ENCODE measurements at regions not wholly inside any gene's neighbourhood (a gene's known extent, or its start where the extent isn't known, plus 50 kb on each side); places are given as distances from the start of the nearest gene placed in this dataset.

DNA sequence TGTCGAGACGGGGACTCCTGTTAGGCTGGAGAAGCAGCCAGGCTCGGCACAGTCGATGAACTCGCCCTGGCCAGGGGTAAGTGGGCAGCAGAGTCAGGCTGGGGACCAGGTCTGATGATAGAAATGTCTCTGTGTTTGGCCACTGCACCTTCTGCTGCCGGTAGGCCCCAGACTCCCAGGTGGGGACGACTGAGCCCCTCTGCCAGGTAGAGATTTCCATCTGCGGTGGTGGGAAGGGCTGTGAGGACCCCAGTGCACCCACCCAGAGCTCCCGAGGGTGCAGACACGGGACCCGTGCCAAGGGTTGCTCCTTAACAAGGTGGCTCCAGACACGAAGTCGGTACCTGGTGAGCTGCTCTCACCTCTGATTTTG is 862.5 kb downstream of the TBC1D22A start:
- 74 to 82% (median 77%) methylated on average over 5 to 13 of the region's 13 CpGs for WGBS, 4 donors
- no peak for TF ChIP-seq POLR2A (IDR thresholded peaks at IDR 0.05)
- TF ChIP-seq, protein P1, sequence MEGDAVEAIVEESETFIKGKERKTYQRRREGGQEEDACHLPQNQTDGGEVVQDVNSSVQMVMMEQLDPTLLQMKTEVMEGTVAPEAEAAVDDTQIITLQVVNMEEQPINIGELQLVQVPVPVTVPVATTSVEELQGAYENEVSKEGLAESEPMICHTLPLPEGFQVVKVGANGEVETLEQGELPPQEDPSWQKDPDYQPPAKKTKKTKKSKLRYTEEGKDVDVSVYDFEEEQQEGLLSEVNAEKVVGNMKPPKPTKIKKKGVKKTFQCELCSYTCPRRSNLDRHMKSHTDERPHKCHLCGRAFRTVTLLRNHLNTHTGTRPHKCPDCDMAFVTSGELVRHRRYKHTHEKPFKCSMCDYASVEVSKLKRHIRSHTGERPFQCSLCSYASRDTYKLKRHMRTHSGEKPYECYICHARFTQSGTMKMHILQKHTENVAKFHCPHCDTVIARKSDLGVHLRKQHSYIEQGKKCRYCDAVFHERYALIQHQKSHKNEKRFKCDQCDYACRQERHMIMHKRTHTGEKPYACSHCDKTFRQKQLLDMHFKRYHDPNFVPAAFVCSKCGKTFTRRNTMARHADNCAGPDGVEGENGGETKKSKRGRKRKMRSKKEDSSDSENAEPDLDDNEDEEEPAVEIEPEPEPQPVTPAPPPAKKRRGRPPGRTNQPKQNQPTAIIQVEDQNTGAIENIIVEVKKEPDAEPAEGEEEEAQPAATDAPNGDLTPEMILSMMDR (IDR thresholded peaks at IDR 0.05) = no peak
- H3K4me1 ChIP-seq = no peaks in the 10 kb centered on the region
- H3K36me3 ChIP-seq = no peaks in the 10 kb centered on the region
- intact Hi-C loops (cut with DNase I) = no loop called here
- H3K27ac ChIP-seq = no peak overlapping the region
- DNase-seq = peak in 1 of 5 donors; percentile 2
- H3K27me3 ChIP-seq = peaks cover 0 to 62% (median 5%) of the 10 kb centered on the region in 9 donors
- ATAC-seq = no peak
- no peaks in the 10 kb centered on the region for H3K9me3 ChIP-seq
- no peak overlapping the region for H3K4me3 ChIP-seq

DNA sequence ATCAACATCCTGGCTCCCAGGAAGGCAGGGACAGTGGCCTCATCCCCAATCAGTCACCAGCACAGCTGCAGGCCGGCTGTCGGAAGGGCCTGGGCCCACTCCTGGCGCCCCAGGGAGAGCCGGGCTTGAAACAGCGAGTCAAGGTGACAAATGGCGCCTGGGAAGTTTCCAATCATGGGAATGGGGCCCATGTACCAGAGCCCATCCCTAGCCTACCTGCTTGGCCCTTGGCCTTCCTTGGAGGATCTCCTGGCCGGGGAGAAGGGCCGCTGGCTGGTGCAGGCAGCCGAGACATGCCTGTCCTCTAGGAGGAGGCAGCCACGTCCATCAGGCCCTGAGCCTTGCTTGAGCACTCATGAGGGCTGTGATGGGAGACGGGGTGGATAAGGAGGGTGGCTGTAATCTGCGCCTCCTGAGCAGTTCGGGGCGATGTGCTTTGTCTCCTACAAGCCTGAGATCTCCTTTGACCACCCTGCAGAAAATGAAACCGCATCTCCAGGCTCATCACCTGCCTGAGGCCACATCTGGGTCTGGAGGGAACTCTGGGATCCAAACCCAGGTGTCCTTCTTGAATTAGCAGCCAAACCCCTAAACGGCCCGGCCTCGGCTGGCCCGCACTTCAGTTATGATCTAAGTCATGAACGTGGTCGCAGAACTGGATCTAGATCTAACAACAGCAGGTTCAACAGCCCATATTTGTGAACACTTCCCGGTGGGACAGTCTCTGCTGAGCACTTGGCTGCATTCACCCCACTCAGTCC is 862.0 kb downstream of the TBC1D22A start:
- ATAC-seq (no peak), DNase-seq (no peak)
- intact Hi-C loops (cut with DNase I) = no loop called here
- Histone ChIP-seq H3K9me3 (no peaks in the 10 kb centered on the region), H3K4me1 (no peaks in the 10 kb centered on the region), H3K27ac (no peak overlapping the region), H3K27me3 (peaks cover 0 to 63% (median 5%) of the 10 kb centered on the region in 9 donors), H3K36me3 (no peaks in the 10 kb centered on the region), H3K4me3 (no peak overlapping the region)
- WGBS, 4 donors = 74 to 81% (median 80%) methylated on average over 13 to 22 of the region's 22 CpGs
- TF ChIP-seq, protein P1 (IDR thresholded peaks at IDR 0.05) = no peak
- no peak for TF ChIP-seq POLR2A (IDR thresholded peaks at IDR 0.05)

DNA sequence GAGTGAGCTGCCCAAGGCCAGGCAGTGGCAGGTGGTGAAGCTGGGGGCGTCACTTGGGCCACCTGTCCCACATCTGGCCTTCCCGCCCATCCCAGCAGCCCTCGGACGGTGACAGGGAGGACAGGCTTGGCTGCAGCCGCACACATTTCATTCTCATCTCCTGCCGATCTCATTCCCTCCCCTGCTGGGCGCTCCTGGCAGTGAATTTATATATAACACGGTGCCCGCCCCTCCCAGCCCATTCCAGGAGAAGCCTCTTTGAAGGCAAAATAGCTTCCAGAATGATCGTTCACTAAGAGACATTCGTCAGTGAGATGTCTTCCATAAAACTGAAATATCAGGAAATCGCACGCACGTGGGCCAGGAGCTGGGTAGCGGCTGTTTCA is 861.3 kb downstream of the TBC1D22A start:
- 72 to 75% (median 73%) methylated on average over 14 to 15 of the region's 15 CpGs for WGBS, 4 donors
- TF ChIP-seq, protein P1 (IDR thresholded peaks at IDR 0.05) = no peak
- TF ChIP-seq POLR2A (IDR thresholded peaks at IDR 0.05) = no peak
- Histone ChIP-seq H3K27ac (no peak overlapping the region), H3K4me3 (no peak overlapping the region), H3K27me3 (peaks cover 0 to 62% (median 5%) of the 10 kb centered on the region in 9 donors), H3K9me3 (no peaks in the 10 kb centered on the region), H3K4me1 (no peaks in the 10 kb centered on the region), H3K36me3 (no peaks in the 10 kb centered on the region)
- ATAC-seq = no peak
- intact Hi-C loops (cut with DNase I) = no loop called here
- no peak for DNase-seq

DNA sequence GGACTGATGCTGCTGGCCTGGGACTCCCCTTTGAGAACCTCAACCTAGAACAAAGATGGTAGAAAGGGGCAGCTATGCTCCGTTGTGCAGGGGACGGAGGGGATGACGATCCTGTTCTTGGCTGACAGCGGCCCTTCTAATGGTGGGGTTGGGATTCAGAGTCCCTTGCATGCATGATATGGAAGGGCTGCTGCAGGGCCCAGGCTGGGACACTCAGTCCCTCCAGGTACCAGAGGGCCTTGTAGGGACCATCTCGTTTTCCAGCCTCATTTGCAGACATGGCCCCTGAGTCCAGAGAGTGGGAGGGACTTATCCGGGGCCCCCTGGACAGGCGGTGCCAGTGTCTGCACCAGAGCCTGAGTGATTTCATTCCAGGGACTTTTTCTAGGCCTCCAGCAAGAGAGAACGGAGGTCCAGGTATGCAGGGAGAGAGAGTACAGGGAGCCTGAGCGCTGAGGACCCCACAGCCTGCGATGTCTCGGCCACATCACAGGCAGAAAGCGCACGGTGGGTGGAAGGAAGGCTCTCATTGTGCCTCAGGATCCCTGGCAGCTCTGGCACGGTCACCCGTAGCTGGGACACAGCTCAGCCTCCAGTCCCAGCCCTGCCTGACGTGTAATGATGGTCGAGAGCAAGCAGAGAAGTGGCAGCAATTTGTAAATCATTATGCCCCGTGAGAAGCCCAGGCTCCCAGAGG is 860.8 kb downstream of the TBC1D22A start:
- no peak for TF ChIP-seq POLR2A (IDR thresholded peaks at IDR 0.05)
- TF ChIP-seq, protein P1 (IDR thresholded peaks at IDR 0.05) = no peak
- Histone ChIP-seq H3K36me3 (no peaks in the 10 kb centered on the region), H3K27ac (no peak overlapping the region), H3K9me3 (no peaks in the 10 kb centered on the region), H3K4me1 (no peaks in the 10 kb centered on the region), H3K27me3 (peaks cover 0 to 64% (median 5%) of the 10 kb centered on the region in 9 donors), H3K4me3 (no peak overlapping the region)
- intact Hi-C loops (cut with DNase I) = no loop called here
- ATAC-seq (no peak), DNase-seq (no peak)
- 77 to 85% (median 79%) methylated on average over 11 to 18 of the region's 18 CpGs for WGBS, 4 donors

All from heart left ventricle (tissue), 16 donors.